Caco-2 (cell line): ENCODE measurements at regions not wholly inside any gene's neighbourhood (a gene's known extent, or its start where the extent isn't known, plus 50 kb on each side); places are given as distances from the start of the nearest gene placed in this dataset.

Source experiments
- BruUV-seq: library from RNA; stranded (reverse); fragments of 400-500 nt; replicated peaks from 2 replicates; lab custom pipeline; 2021; lab: Mats Ljungman, UMichigan
- CTCF ChIA-PET: fragments of 300-600 bp; sonication (Branson Sonifier 250); formaldehyde crosslinking; loops from one replicate; lab custom pipeline; 2022; ENCODE audit warnings: antibody characterized with exemption; lab: Charles Lee
- POLR2A ChIA-PET: fragments of 300-600 bp; sonication (Branson Sonifier 250); formaldehyde crosslinking; loops from one replicate; lab custom pipeline; 2022; ENCODE audit warnings: antibody characterized with exemption; lab: Charles Lee
- DNase-seq, 2 experiments: peaks; one replicate each; pipeline versions ENCODE4 v3.0.0 to v3.0.0-alpha.2; 2020 to 2022
- H3K27me3 ChIP-seq: replicated peaks from 2 replicates; pipeline ENCODE4 v1.6.0; 2011; ENCODE audit warnings: low read length; ENCODE audit not compliant: control insufficient read depth, insufficient read depth
- H3K36me3 ChIP-seq: 2 replicates; pipeline ENCODE4 v1.5.1; 2011; ENCODE audit warnings: low read length; ENCODE audit not compliant: control insufficient read depth, insufficient read depth
- H3K4me1 ChIP-seq: fragments of 250-450 bp; sonication (Bioruptor Pico); 2 replicates; pipeline ENCODE4 v1.5.1; 2020; ENCODE audit warnings: mild to moderate bottlenecking
- H3K4me3 ChIP-seq: 2 replicates; pipeline ENCODE4 v1.5.1; 2011; ENCODE audit warnings: low read depth, mild to moderate bottlenecking, control low read depth, low read length
- H3K9me3 ChIP-seq: fragments of 250-450 bp; sonication (Bioruptor Pico); 2 replicates; pipeline ENCODE4 v1.5.1; 2020; ENCODE audit warnings: mild to moderate bottlenecking, moderate library complexity
- H3K27ac Mint-ChIP-seq: one replicate; pipeline ENCODE4 v1.8.0; 2022; ENCODE audit warnings: mixed read lengths; ENCODE audit not compliant: unreplicated experiment
- H3K27me3 Mint-ChIP-seq: one replicate; pipeline ENCODE4 v1.8.0; 2022; ENCODE audit warnings: mixed read lengths; ENCODE audit not compliant: insufficient read depth, unreplicated experiment
- H3K36me3 Mint-ChIP-seq: one replicate; pipeline ENCODE4 v1.8.0; 2022; ENCODE audit warnings: mild to moderate bottlenecking, mixed read lengths; ENCODE audit not compliant: insufficient read depth, unreplicated experiment
- H3K4me1 Mint-ChIP-seq: one replicate; pipeline ENCODE4 v1.8.0; 2022; ENCODE audit warnings: low read depth, mixed read lengths; ENCODE audit not compliant: unreplicated experiment
- H3K4me3 Mint-ChIP-seq: one replicate; pipeline ENCODE4 v1.8.0; 2022; ENCODE audit warnings: mild to moderate bottlenecking, moderate library complexity, mixed read lengths; ENCODE audit not compliant: unreplicated experiment
- H3K9me3 Mint-ChIP-seq: one replicate; pipeline ENCODE4 v1.8.0; 2022; ENCODE audit warnings: mixed read lengths; ENCODE audit not compliant: unreplicated experiment
- CTCF ChIP-seq, 2 experiments: fragments of 200-600 bp in 1 of 2; IDR thresholded peaks; 1 replicate in 1 of 2; 2 replicates in 1 of 2; pipeline versions ENCODE4 v1.5.1 to v1.8.0; 2011 to 2022; ENCODE audit warnings: antibody characterized with exemption in 1 of 2, control low read depth in 1 of 2, inconsistent platforms in 1 of 2, low read depth in 1 of 2, low read length in 1 of 2, mild to moderate bottlenecking in 1 of 2, moderate library complexity in 1 of 2; ENCODE audit not compliant: insufficient read depth in 1 of 2, severe bottlenecking in 1 of 2, unreplicated experiment in 1 of 2
- intact Hi-C: fragments of 100-400 bp; cut with micrococcal nuclease; formaldehyde crosslinking; loops from one replicate; pipeline ENCODE4 v1.10.0; 2022; ENCODE audit not compliant: unreplicated experiment

GRCh38 chr9:99351647-99352046 lies 129.6 kb downstream of the SEC61B start:
- no peaks in the 10 kb centered on the region for H3K27me3 ChIP-seq
- POLR2A ChIA-PET: no interaction called here
- no TSS peak for BruUV-seq
- Mint-ChIP-seq H3K4me3 (no peak overlapping the region), H3K9me3 (no peaks in the 10 kb centered on the region), H3K4me1 (no peaks in the 10 kb centered on the region), H3K27me3 (peaks cover 7% of the 10 kb centered on the region), H3K36me3 (no peaks in the 10 kb centered on the region), H3K27ac (no peak overlapping the region)
- TF ChIP-seq CTCF (IDR thresholded peaks at IDR 0.05; ENCODE audit: insufficient read depth in 1 of 2, low read depth in 1 of 2, low read length in 1 of 2, severe bottlenecking in 1 of 2, unreplicated experiment in 1 of 2): no peak
- CTCF ChIA-PET: no interaction called here
- intact Hi-C loops: no loop called here
- no peaks in the 10 kb centered on the region for H3K9me3 ChIP-seq
- no peaks in the 10 kb centered on the region for H3K36me3 ChIP-seq
- DNase-seq: no peak
- H3K4me3 ChIP-seq: no peak overlapping the region
- no peaks in the 10 kb centered on the region for H3K4me1 ChIP-seq

- no TSS peak for BruUV-seq
- CTCF ChIA-PET: no interaction called here
- Histone ChIP-seq H3K9me3 (no peaks in the 10 kb centered on the region), H3K4me3 (no peak overlapping the region), H3K36me3 (no peaks in the 10 kb centered on the region), H3K27me3 (no peaks in the 10 kb centered on the region; the same call in 1 of the 2 replicates), H3K4me1 (no peaks in the 10 kb centered on the region)
- intact Hi-C loops: no loop called here
- H3K27ac Mint-ChIP-seq: no peak overlapping the region
- no peak for DNase-seq
- POLR2A ChIA-PET: no interaction called here
- H3K36me3 Mint-ChIP-seq: no peaks in the 10 kb centered on the region
- no peak for TF ChIP-seq CTCF (IDR thresholded peaks at IDR 0.05; ENCODE audit: insufficient read depth in 1 of 2, low read depth in 1 of 2, low read length in 1 of 2, severe bottlenecking in 1 of 2, unreplicated experiment in 1 of 2)
- no peaks in the 10 kb centered on the region for H3K4me1 Mint-ChIP-seq
- no peaks in the 10 kb centered on the region for H3K9me3 Mint-ChIP-seq
- no peak overlapping the region for H3K4me3 Mint-ChIP-seq
- peaks cover 7% of the 10 kb centered on the region for H3K27me3 Mint-ChIP-seq
Measured at GRCh38 chr9:99352826-99353225, 130.7 kb downstream of the SEC61B start.

GRCh38 chr9:99353408-99353807 lies 131.3 kb downstream of the SEC61B start:
- H3K9me3 Mint-ChIP-seq: no peaks in the 10 kb centered on the region
- CTCF ChIA-PET: no interaction called here

More at GRCh38 chr9:99353408-99353807, 131.3 kb downstream of the SEC61B start:
- TF ChIP-seq CTCF (IDR thresholded peaks at IDR 0.05; ENCODE audit: insufficient read depth in 1 of 2, low read depth in 1 of 2, low read length in 1 of 2, severe bottlenecking in 1 of 2, unreplicated experiment in 1 of 2): no peak
- H3K4me3 ChIP-seq: no peak overlapping the region
- no TSS peak for BruUV-seq
- H3K27ac Mint-ChIP-seq: no peak overlapping the region
- H3K27me3 Mint-ChIP-seq: peaks cover 5% of the 10 kb centered on the region
- H3K4me1 Mint-ChIP-seq: no peaks in the 10 kb centered on the region
- no peak for DNase-seq
- H3K4me1 ChIP-seq: no peaks in the 10 kb centered on the region
- POLR2A ChIA-PET: no interaction called here
- H3K36me3 ChIP-seq: no peaks in the 10 kb centered on the region
- H3K9me3 ChIP-seq: no peaks in the 10 kb centered on the region
- H3K4me3 Mint-ChIP-seq: no peak overlapping the region
- H3K36me3 Mint-ChIP-seq: no peaks in the 10 kb centered on the region
- intact Hi-C loops: no loop called here
- H3K27me3 ChIP-seq: no peaks in the 10 kb centered on the region; the same call in 1 of the 2 replicates
